ENCODE measurements at regions not wholly inside any gene's neighbourhood (a gene's known extent, or its start where the extent isn't known, plus 50 kb on each side); places are given as distances from the start of the nearest gene placed in this dataset.

- TF ChIP-seq REST (IDR thresholded peaks at IDR 0.05; ENCODE audit: insufficient read depth in 1 of 2, low read depth in 2 of 2, low read length in 2 of 2) (no peak), TAF1 (IDR thresholded peaks at IDR 0.05; ENCODE audit: borderline replicate concordance, insufficient read depth, low read length) (no peak), POLR2AphosphoS5 (IDR thresholded peaks at IDR 0.05; ENCODE audit: low read depth, low read length) (no peak), SIN3A (IDR thresholded peaks at IDR 0.05; ENCODE audit: borderline replicate concordance, insufficient read depth, low read length) (no peak)
These were observed 190.2 kb downstream of the GALR1 start for GRCh38 chr18:77439888-77440287.
